ENCODE measurements at regions not wholly inside any gene's neighbourhood (a gene's known extent, or its start where the extent isn't known, plus 50 kb on each side); places are given as distances from the start of the nearest gene placed in this dataset.

GRCh38 chr10:78374331-78375028, 340.8 kb downstream of the RPS24 start:
- no peak for DNase-seq

- no peak for DNase-seq
Measured at GRCh38 chr10:78375854-78376785, 342.5 kb downstream of the RPS24 start.

GRCh38 chr10:78377356-78377755, 343.7 kb downstream of the RPS24 start:
- no peak for DNase-seq

- DNase-seq, result no peak
Measured at GRCh38 chr10:78378192-78378591, 344.5 kb downstream of the RPS24 start.

- no peak for DNase-seq
Measured at GRCh38 chr10:78381107-78381506, 347.4 kb downstream of the RPS24 start.

- no peak for DNase-seq
Measured at GRCh38 chr10:78382047-78382446, 348.4 kb downstream of the RPS24 start.

- DNase-seq, result no peak
Measured at GRCh38 chr10:78382772-78383171, 349.1 kb downstream of the RPS24 start.

- DNase-seq, result no peak
Measured at GRCh38 chr10:78383378-78384048, 349.9 kb downstream of the RPS24 start.

- DNase-seq, result no peak
Measured at GRCh38 chr10:78384049-78384431, 350.4 kb downstream of the RPS24 start.

- no peak for DNase-seq
Measured at GRCh38 chr10:78385599-78385998, 351.9 kb downstream of the RPS24 start.

GRCh38 chr10:78386509-78386908, 352.8 kb downstream of the RPS24 start:
- DNase-seq, result no peak

GRCh38 chr10:78388331-78389050, 354.8 kb downstream of the RPS24 start:
- DNase-seq, result no peak

- no peak for DNase-seq
Measured at GRCh38 chr10:78389419-78389818, 355.8 kb downstream of the RPS24 start.

GRCh38 chr10:78390051-78390450, 356.4 kb downstream of the RPS24 start:
- no peak for DNase-seq

GRCh38 chr10:78390817-78391216, 357.2 kb downstream of the RPS24 start:
- DNase-seq, result no peak

- no peak for DNase-seq
Measured at GRCh38 chr10:78391585-78391984, 357.9 kb downstream of the RPS24 start.

GRCh38 chr10:78392197-78392596, 358.5 kb downstream of the RPS24 start:
- no peak for DNase-seq

GRCh38 chr10:78393094-78393493, 359.4 kb downstream of the RPS24 start:
- DNase-seq, result no peak

GRCh38 chr10:78394047-78394446, 360.4 kb downstream of the RPS24 start:
- DNase-seq, result no peak

GRCh38 chr10:78395162-78395561, 361.5 kb downstream of the RPS24 start:
- DNase-seq, result no peak

- no peak for DNase-seq
Measured at GRCh38 chr10:78396754-78397153, 363.1 kb downstream of the RPS24 start.

GRCh38 chr10:78397786-78398185, 364.1 kb downstream of the RPS24 start:
- DNase-seq, result no peak

- DNase-seq, result no peak
Measured at GRCh38 chr10:78398382-78398781, 364.7 kb downstream of the RPS24 start.

Data from CD4-positive, alpha-beta T cell treated with Interleukin-15 for 1 hour (primary cell).